OCI-LY1 (cell line): ENCODE measurements at regions not wholly inside any gene's neighbourhood (a gene's known extent, or its start where the extent isn't known, plus 50 kb on each side); places are given as distances from the start of the nearest gene placed in this dataset.

Experiments used
- H2AFZ ChIP-seq: fragments of 200-600 bp; sonication (generic), shearing (Covaris generic); 2 replicates; pipeline ENCODE4 v1.6.0; 2014; ENCODE audit warnings: antibody characterized with exemption, mild to moderate bottlenecking, low read length
- H3F3A ChIP-seq: fragments of 200-600 bp; sonication (generic), shearing (Covaris generic); 2 replicates; pipeline ENCODE4 v1.6.0; 2014; ENCODE audit warnings: mild to moderate bottlenecking, antibody characterized with exemption, low read length, moderate library complexity; ENCODE audit not compliant: insufficient read depth
- H3K27ac ChIP-seq: fragments of 200-600 bp; sonication (generic); 2 replicates; pipeline ENCODE4 v1.5.1; 2014; ENCODE audit warnings: low read length, mixed run types, mild to moderate bottlenecking, low read depth; ENCODE audit not compliant: poor library complexity, severe bottlenecking
- H3K27me3 ChIP-seq: fragments of 200-600 bp; sonication (generic); 2 replicates; pipeline ENCODE4 v1.6.0; 2014; ENCODE audit warnings: antibody characterized with exemption, mild to moderate bottlenecking, low read length, moderate library complexity; ENCODE audit not compliant: insufficient read depth
- H3K36me3 ChIP-seq: fragments of 200-600 bp; sonication (generic); 2 replicates; pipeline ENCODE4 v1.6.1; 2014; ENCODE audit warnings: mild to moderate bottlenecking, antibody characterized with exemption, low read length, moderate library complexity, mixed read lengths; ENCODE audit not compliant: insufficient read depth
- H3K4me1 ChIP-seq: fragments of 200-600 bp; sonication (generic); 2 replicates; pipeline ENCODE4 v1.5.1; 2014; ENCODE audit warnings: mild to moderate bottlenecking, low read length, moderate library complexity; ENCODE audit not compliant: insufficient read depth, severe bottlenecking
- H3K4me2 ChIP-seq: fragments of 200-600 bp; sonication (generic), shearing (Covaris generic); 2 replicates; pipeline ENCODE4 v1.6.1; 2014; ENCODE audit warnings: low read length
- H3K4me3 ChIP-seq: fragments of 200-600 bp; sonication (generic); 2 replicates; pipeline ENCODE4 v1.5.1; 2014; ENCODE audit warnings: low read length, low read depth, mild to moderate bottlenecking, mixed read lengths; ENCODE audit not compliant: poor library complexity, severe bottlenecking
- H3K79me2 ChIP-seq: fragments of 200-600 bp; shearing (Covaris generic); 2 replicates; pipeline ENCODE4 v1.6.1; 2016; ENCODE audit warnings: mixed run types, low read length, mixed read lengths; ENCODE audit not compliant: insufficient read depth
- H3K9ac ChIP-seq: fragments of 200-600 bp; sonication (generic), shearing (Covaris generic); 2 replicates; pipeline ENCODE4 v1.6.1; 2014; ENCODE audit warnings: mild to moderate bottlenecking, low read length, mixed read lengths
- H3K9me2 ChIP-seq: fragments of 200-600 bp; sonication (generic), shearing (Covaris generic); 2 replicates; pipeline ENCODE4 v1.6.1; 2014; ENCODE audit warnings: low read depth, mild to moderate bottlenecking, low read length, mixed read lengths
- H3K9me3 ChIP-seq: fragments of 200-600 bp; shearing (Covaris generic); 2 replicates; pipeline ENCODE4 v1.6.1; 2014; ENCODE audit warnings: low read length, mixed read lengths
- H4K20me1 ChIP-seq: fragments of 200-600 bp; sonication (generic), shearing (Covaris generic); 2 replicates; pipeline ENCODE4 v1.6.0; 2016; ENCODE audit warnings: mild to moderate bottlenecking, low read length; ENCODE audit not compliant: insufficient read depth
- EZH2 ChIP-seq: fragments of 200-600 bp; sonication (generic), shearing (Covaris generic); IDR thresholded peaks from 2 replicates; pipeline ENCODE4 v1.8.0; 2017; ENCODE audit warnings: borderline replicate concordance, mixed run types, mild to moderate bottlenecking, antibody characterized with exemption, low read length, moderate library complexity, mixed read lengths
- TF ChIP-seq, protein P1 (sequence below): fragments of 200-600 bp; sonication (generic), shearing (Covaris generic); IDR thresholded peaks from 2 replicates; pipeline ENCODE4 v1.5.1; 2017; ENCODE audit warnings: mild to moderate bottlenecking, antibody characterized with exemption, low read length, moderate library complexity, mixed read lengths

DNA sequence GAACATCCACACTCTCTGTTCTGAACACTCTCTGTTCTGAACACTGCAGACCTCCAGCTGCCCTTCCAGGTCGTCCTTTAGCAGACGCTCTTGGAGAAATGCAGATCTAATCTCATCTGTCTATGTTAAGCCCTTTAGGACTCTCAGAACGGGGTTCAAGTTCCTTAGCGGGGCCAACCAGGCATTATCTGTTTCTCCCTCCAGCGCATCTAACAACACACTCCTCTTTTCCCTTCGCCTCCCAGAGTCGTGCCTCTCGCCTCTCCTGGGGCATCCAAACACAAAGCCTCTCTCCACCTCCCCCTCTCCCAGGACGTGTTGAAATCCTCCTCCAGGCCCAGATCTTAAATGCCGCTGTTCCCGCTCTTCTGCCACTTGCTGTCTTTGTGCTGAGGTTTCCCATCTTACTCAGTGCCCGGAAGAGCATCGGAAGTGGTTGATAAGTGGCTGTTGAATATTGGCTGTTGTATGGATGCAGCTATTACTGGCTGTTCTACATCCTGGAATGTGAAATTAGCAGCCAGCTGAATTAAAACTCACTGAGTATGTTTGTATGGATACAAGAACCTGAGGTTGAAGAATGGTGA, 108.4 kb upstream of the GGTLC1 start:
- H3K27ac ChIP-seq: no peak overlapping the region
- no peaks in the 10 kb centered on the region for H3K79me2 ChIP-seq
- TF ChIP-seq EZH2: no peak
- TF ChIP-seq, protein P1, sequence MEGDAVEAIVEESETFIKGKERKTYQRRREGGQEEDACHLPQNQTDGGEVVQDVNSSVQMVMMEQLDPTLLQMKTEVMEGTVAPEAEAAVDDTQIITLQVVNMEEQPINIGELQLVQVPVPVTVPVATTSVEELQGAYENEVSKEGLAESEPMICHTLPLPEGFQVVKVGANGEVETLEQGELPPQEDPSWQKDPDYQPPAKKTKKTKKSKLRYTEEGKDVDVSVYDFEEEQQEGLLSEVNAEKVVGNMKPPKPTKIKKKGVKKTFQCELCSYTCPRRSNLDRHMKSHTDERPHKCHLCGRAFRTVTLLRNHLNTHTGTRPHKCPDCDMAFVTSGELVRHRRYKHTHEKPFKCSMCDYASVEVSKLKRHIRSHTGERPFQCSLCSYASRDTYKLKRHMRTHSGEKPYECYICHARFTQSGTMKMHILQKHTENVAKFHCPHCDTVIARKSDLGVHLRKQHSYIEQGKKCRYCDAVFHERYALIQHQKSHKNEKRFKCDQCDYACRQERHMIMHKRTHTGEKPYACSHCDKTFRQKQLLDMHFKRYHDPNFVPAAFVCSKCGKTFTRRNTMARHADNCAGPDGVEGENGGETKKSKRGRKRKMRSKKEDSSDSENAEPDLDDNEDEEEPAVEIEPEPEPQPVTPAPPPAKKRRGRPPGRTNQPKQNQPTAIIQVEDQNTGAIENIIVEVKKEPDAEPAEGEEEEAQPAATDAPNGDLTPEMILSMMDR: no peak
- no peak overlapping the region for H3K4me3 ChIP-seq
- no peak overlapping the region for H3K9ac ChIP-seq
- H3K9me3 ChIP-seq: no peaks in the 10 kb centered on the region
- no peaks in the 10 kb centered on the region for H3K36me3 ChIP-seq
- H3K9me2 ChIP-seq: no peaks in the 10 kb centered on the region
- no peaks in the 10 kb centered on the region for H4K20me1 ChIP-seq
- H3K4me1 ChIP-seq: no peaks in the 10 kb centered on the region
- H2AFZ ChIP-seq: no peak overlapping the region
- no peak overlapping the region for H3K4me2 ChIP-seq
- no peaks in the 10 kb centered on the region for H3K27me3 ChIP-seq
- H3F3A ChIP-seq: no peaks in the 10 kb centered on the region

DNA sequence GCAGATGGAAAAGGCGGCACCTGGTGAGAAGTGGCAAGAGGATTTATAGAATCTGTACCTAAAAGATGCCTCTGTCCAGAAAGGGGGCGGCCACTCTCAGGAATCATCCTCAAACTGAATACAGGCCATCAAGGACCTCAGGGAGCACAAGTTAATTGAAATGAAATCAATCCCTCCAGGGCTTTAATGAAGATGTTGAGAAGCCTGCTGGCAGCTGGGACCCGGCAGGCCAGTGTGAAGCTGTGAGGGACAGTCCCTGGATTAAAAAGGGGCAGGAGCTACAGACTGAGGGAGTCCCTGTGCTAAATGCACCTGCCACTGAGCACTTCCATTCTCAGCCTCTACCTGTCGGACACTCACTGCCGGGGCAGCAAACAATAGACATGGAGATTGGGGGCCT, 107.7 kb upstream of the GGTLC1 start:
- H3K79me2 ChIP-seq: no peaks in the 10 kb centered on the region
- H2AFZ ChIP-seq: no peak overlapping the region
- H3K36me3 ChIP-seq: no peaks in the 10 kb centered on the region
- no peak for TF ChIP-seq EZH2
- TF ChIP-seq, protein P1: no peak
- no peaks in the 10 kb centered on the region for H4K20me1 ChIP-seq
- no peak overlapping the region for H3K27ac ChIP-seq
- no peaks in the 10 kb centered on the region for H3K27me3 ChIP-seq
- H3K9me2 ChIP-seq: no peaks in the 10 kb centered on the region
- H3K4me1 ChIP-seq: no peaks in the 10 kb centered on the region
- no peaks in the 10 kb centered on the region for H3K9me3 ChIP-seq
- H3K9ac ChIP-seq: no peak overlapping the region
- no peaks in the 10 kb centered on the region for H3F3A ChIP-seq
- no peak overlapping the region for H3K4me2 ChIP-seq
- no peak overlapping the region for H3K4me3 ChIP-seq

DNA sequence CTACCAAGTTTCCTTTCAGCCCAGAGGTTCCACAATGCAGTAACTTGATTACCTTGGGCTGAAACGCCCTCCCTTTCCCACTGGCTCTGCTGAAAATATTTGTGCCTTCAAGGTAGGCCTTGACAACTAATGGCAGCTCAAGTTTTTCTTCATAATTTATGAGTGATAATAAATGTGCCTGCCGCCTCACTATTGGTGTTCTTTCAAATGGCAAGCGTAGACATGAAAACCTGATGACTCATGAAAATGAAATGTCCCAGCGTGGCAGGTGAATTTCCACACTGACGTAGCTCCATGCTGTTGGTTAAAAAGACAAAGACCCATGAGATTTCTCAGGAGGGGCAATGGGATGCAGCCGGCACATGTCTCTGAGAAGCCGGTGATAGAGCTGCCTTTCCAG, 107.2 kb upstream of the GGTLC1 start:
- TF ChIP-seq, protein P1: no peak
- TF ChIP-seq EZH2: no peak
- H3F3A ChIP-seq: no peaks in the 10 kb centered on the region
- H3K36me3 ChIP-seq: no peaks in the 10 kb centered on the region
- H4K20me1 ChIP-seq: no peaks in the 10 kb centered on the region
- H3K79me2 ChIP-seq: no peaks in the 10 kb centered on the region
- H3K4me2 ChIP-seq: no peak overlapping the region
- no peaks in the 10 kb centered on the region for H3K27me3 ChIP-seq
- no peak overlapping the region for H2AFZ ChIP-seq
- no peak overlapping the region for H3K9ac ChIP-seq
- no peak overlapping the region for H3K4me3 ChIP-seq
- H3K9me2 ChIP-seq: no peaks in the 10 kb centered on the region
- H3K4me1 ChIP-seq: no peaks in the 10 kb centered on the region
- H3K9me3 ChIP-seq: no peaks in the 10 kb centered on the region
- no peak overlapping the region for H3K27ac ChIP-seq
